T-helper 1 cell treated with Interleukin-12 subunit alpha and Interleukin-12 subunit beta and Interleukin-4 antibody, amounts not matched to agents 30 μg/mL and 1 μg/mL, for 36 hours (primary cell): ENCODE measurements at regions not wholly inside any gene's neighbourhood (a gene's known extent, or its start where the extent isn't known, plus 50 kb on each side); places are given as distances from the start of the nearest gene placed in this dataset.

ENCODE experiments used
- H3K27ac Mint-ChIP-seq: one replicate; pipeline ENCODE4 v1.8.0; 2021; ENCODE audit warnings: mild to moderate bottlenecking, mixed read lengths
- H3K27me3 Mint-ChIP-seq: one replicate; pipeline ENCODE4 v1.8.0; 2021; ENCODE audit warnings: low read depth, mixed read lengths
- H3K36me3 Mint-ChIP-seq: one replicate; pipeline ENCODE4 v1.8.0; 2021; ENCODE audit warnings: low read depth, mixed read lengths
- H3K4me1 Mint-ChIP-seq: one replicate; pipeline ENCODE4 v1.8.0; 2021; ENCODE audit warnings: low read depth, mixed read lengths
- H3K4me3 Mint-ChIP-seq: one replicate; pipeline ENCODE4 v1.8.0; 2021; ENCODE audit warnings: mild to moderate bottlenecking, moderate library complexity, mixed read lengths
- H3K9me3 Mint-ChIP-seq: one replicate; pipeline ENCODE4 v1.8.0; 2021; ENCODE audit warnings: mixed read lengths

DNA sequence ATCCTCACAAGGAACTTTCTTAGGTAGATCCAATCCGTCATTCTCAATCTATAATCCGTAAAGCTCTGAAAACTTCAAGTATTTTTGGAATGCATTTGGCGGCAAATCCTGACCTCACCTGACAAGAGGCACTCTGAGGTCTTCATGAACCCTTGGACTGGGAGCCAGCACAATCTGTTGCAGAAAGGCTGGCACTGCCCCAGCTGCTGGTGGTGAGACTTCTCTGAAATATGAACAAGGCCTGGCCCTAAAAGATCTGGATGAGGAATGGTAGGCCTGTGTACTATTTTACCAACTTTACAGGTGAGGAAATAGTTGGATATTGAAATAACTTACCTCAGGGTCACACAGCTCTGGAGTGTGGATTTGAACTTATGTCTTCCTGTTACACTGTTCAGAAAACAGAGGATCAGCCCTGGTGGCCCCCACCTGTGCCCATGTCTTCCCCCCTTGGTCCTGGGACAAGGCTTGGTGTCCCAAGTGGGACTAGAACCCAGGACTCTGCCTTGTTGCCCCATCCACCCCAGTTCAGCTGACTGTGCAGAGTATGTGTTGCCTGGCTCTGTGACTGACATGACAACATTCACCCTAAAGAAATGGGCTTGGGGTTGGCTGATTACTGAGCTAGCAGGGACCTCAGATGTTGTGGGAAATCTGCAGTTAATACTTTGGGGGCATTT, 471.4 kb downstream of the MN1 start:
- Mint-ChIP-seq H3K4me1 (no peaks in the 10 kb centered on the region), H3K27me3 (peaks cover 13% of the 10 kb centered on the region), H3K27ac (no peak overlapping the region)

GRCh38 chr22:27331526-27332281, 469.9 kb downstream of the MN1 start:
- Mint-ChIP-seq H3K9me3 (no peaks in the 10 kb centered on the region), H3K36me3 (no peaks in the 10 kb centered on the region), H3K4me3 (no peak overlapping the region), H3K4me1 (no peaks in the 10 kb centered on the region), H3K27me3 (peaks cover 13% of the 10 kb centered on the region), H3K27ac (no peak overlapping the region)

More for the DNA sequence above, 471.4 kb downstream of the MN1 start:
- H3K9me3 Mint-ChIP-seq, result no peaks in the 10 kb centered on the region
- H3K4me3 Mint-ChIP-seq, result no peak overlapping the region
- no peaks in the 10 kb centered on the region for H3K36me3 Mint-ChIP-seq

- Mint-ChIP-seq H3K4me3 (no peak overlapping the region), H3K27ac (no peak overlapping the region), H3K4me1 (no peaks in the 10 kb centered on the region), H3K27me3 (peaks cover 8% of the 10 kb centered on the region), H3K9me3 (no peaks in the 10 kb centered on the region), H3K36me3 (no peaks in the 10 kb centered on the region)
Measured at GRCh38 chr22:27335102-27335660, 466.4 kb downstream of the MN1 start.

DNA sequence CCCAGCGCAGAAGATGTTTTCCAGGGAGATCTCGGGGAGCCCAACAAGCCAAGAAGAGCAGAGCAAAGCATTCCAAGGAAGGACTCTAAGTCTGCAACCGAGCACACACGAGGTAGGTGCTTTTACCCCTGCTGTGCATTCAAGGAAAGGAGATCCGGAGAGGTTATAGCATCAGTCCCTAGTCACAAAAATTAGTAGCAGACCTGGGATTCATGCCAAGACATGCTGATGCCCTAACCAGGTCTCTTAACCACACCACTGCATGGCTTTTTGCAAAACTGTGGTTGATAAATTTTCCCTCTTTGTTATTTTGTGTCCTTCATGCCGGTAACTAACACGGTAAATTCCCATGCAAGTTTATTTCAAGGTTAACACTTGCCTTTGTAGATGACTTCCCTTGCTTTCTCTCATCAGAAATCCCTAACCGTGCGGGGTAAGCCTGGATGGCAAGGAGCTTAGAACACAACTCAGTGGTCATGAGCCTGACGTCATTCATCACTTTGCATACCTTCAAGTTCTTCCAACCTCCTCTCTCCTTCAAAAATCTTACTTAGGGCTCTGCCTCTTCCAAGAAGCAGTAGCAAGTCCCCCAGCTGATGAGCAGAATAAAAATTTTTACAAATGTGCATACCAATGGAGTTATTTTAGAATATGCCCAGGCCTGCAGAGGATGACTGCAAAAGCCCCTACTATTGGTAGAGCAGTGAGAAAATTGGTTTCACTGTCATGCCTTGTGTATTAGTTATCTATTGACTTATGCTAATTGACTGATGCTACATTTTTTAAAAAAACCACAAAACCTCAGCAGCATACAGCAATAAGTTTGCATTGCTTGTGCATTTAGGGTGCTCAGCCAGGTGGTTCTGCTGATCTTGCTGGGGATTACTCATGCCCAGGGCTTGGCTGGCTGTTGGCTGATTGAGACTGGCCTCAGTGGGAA, 465.1 kb downstream of the MN1 start:
- Mint-ChIP-seq H3K27me3 (peaks cover 8% of the 10 kb centered on the region), H3K4me1 (no peaks in the 10 kb centered on the region), H3K4me3 (no peak overlapping the region), H3K36me3 (no peaks in the 10 kb centered on the region), H3K27ac (no peak overlapping the region), H3K9me3 (no peaks in the 10 kb centered on the region)

GRCh38 chr22:27337676-27338075, 463.9 kb downstream of the MN1 start:
- no peaks in the 10 kb centered on the region for H3K9me3 Mint-ChIP-seq
- H3K27me3 Mint-ChIP-seq, result peaks cover 12% of the 10 kb centered on the region
- H3K27ac Mint-ChIP-seq, result no peak overlapping the region
- no peaks in the 10 kb centered on the region for H3K36me3 Mint-ChIP-seq
- no peak overlapping the region for H3K4me3 Mint-ChIP-seq
- H3K4me1 Mint-ChIP-seq, result no peaks in the 10 kb centered on the region

- no peak overlapping the region for H3K4me3 Mint-ChIP-seq
- no peaks in the 10 kb centered on the region for H3K9me3 Mint-ChIP-seq
- peaks cover 8% of the 10 kb centered on the region for H3K27me3 Mint-ChIP-seq
- no peaks in the 10 kb centered on the region for H3K36me3 Mint-ChIP-seq
- H3K4me1 Mint-ChIP-seq, result no peaks in the 10 kb centered on the region
- no peak overlapping the region for H3K27ac Mint-ChIP-seq
Measured at GRCh38 chr22:27340047-27340446, 461.5 kb downstream of the MN1 start.

DNA sequence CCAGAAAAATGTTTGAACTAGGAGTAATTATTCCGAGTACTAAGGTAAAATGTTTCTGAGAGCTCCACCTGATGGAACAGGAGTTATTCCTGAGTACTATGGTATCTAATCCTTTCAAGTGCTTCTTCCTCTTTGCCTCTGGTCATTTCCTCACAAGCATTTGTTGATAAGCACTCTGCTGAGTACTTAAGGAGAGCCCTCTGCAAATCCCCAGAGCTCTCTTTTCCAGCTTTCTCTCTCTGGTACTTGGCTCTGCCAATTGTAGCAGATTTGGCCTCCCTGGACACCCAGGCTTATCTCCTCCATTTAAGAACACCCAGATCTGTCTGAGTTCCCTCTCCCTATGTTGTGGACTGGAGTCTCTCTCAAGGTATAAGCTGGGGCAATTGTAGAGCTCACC, 457.0 kb downstream of the MN1 start:
- no peaks in the 10 kb centered on the region for H3K4me1 Mint-ChIP-seq
- no peak overlapping the region for H3K27ac Mint-ChIP-seq
- H3K9me3 Mint-ChIP-seq, result peaks cover 3% of the 10 kb centered on the region
- peaks cover 8% of the 10 kb centered on the region for H3K27me3 Mint-ChIP-seq
- H3K4me3 Mint-ChIP-seq, result no peak overlapping the region
- H3K36me3 Mint-ChIP-seq, result no peaks in the 10 kb centered on the region

- no peaks in the 10 kb centered on the region for H3K36me3 Mint-ChIP-seq
- H3K27me3 Mint-ChIP-seq, result peaks cover 8% of the 10 kb centered on the region
- no peaks in the 10 kb centered on the region for H3K4me1 Mint-ChIP-seq
- H3K27ac Mint-ChIP-seq, result no peak overlapping the region
- peaks cover 8% of the 10 kb centered on the region for H3K9me3 Mint-ChIP-seq
- no peak overlapping the region for H3K4me3 Mint-ChIP-seq
Measured at GRCh38 chr22:27345691-27346090, 455.9 kb downstream of the MN1 start.

DNA sequence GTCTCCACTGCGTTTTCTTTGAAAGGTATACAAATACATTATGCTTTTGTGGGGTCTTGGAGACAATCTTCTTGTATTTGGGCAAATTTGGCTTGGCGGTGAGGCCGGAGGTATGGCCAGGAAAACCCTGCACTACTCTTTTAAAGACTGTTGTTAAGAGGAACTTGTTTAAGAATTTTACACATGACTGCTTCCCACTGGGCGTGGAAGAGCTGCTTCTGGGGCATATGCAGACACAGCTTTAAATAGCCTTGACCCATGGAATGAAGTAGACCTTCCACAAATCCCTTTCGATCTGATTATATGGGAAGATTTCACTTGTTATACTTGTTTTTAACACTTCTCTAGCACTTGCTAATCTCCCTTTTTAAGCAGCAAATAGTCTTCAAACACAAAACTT, 453.6 kb downstream of the MN1 start:
- Mint-ChIP-seq H3K9me3 (peaks cover 18% of the 10 kb centered on the region), H3K4me3 (no peak overlapping the region), H3K27ac (no peak overlapping the region), H3K4me1 (no peaks in the 10 kb centered on the region), H3K27me3 (peaks cover 4% of the 10 kb centered on the region), H3K36me3 (no peaks in the 10 kb centered on the region)

GRCh38 chr22:27348634-27349033, 452.9 kb downstream of the MN1 start:
- no peak overlapping the region for H3K4me3 Mint-ChIP-seq
- no peaks in the 10 kb centered on the region for H3K4me1 Mint-ChIP-seq
- H3K9me3 Mint-ChIP-seq, result peaks cover 18% of the 10 kb centered on the region
- H3K27me3 Mint-ChIP-seq, result peaks cover 4% of the 10 kb centered on the region
- no peak overlapping the region for H3K27ac Mint-ChIP-seq
- no peaks in the 10 kb centered on the region for H3K36me3 Mint-ChIP-seq

DNA sequence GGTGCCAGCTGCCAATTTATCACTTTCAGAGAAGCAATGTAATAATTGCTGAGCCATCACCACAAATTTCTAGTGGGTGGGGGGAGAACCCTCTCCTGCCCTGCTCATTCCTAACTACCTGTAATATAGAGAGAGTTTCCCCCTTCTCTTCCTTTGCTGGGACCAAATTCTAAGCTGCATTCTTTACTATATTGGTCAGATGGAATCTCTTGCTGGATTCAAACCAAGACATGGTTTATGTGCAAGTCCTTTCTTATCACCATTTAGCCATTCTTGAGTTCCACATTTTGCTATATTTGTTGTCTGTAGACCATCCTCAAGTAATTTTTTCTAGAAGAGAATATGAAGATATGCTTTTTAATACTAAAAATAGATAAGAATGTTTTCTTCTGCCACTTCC, 452.1 kb downstream of the MN1 start:
- Mint-ChIP-seq H3K36me3 (no peaks in the 10 kb centered on the region), H3K4me1 (no peaks in the 10 kb centered on the region), H3K4me3 (no peak overlapping the region), H3K27me3 (no peaks in the 10 kb centered on the region), H3K9me3 (peaks cover 23% of the 10 kb centered on the region), H3K27ac (no peak overlapping the region)

DNA sequence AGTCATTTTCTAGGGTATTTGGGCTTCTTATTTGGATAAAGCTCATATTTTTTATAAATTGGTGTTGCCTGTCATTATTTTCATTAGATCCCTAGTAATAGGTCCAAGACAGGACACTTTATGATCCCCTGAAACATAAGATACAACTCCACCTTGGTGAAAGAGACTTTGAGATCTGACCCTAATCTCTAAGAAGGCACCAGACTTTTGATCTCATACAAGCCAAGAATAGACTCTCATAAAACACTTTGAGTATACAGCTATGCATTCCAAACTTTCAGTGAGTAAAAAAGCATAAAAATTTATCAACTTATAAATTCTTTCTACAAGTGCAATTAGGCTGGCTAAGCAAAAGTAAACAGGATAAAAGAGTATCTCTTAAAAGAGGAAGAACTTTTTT, 451.2 kb downstream of the MN1 start:
- Mint-ChIP-seq H3K36me3 (no peaks in the 10 kb centered on the region), H3K9me3 (peaks cover 25% of the 10 kb centered on the region), H3K27me3 (no peaks in the 10 kb centered on the region), H3K27ac (no peak overlapping the region), H3K4me1 (no peaks in the 10 kb centered on the region), H3K4me3 (no peak overlapping the region)

DNA sequence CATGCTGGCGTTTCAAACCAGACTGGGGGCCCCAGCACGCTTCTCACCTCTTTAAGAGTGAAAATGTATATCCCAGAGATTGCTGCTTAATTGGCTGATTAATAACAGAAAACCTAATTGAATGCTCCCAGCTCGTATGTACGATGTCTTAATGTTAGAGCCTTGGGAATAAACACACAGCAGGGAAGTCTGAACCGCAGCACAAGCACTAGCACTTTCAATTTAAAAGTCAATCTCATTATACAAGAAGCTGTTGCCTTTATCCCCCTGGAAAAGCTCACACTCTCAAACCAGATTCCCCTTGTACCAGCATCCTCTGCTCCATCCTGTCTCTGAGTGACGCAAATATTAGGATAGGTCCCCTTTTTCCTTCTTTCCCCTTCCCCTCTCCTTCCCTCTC, 449.1 kb downstream of the MN1 start:
- H3K4me3 Mint-ChIP-seq, result no peak overlapping the region
- no peaks in the 10 kb centered on the region for H3K36me3 Mint-ChIP-seq
- H3K27me3 Mint-ChIP-seq, result no peaks in the 10 kb centered on the region
- peaks cover 25% of the 10 kb centered on the region for H3K9me3 Mint-ChIP-seq
- H3K4me1 Mint-ChIP-seq, result no peaks in the 10 kb centered on the region
- no peak overlapping the region for H3K27ac Mint-ChIP-seq

- no peak overlapping the region for H3K4me3 Mint-ChIP-seq
- no peaks in the 10 kb centered on the region for H3K4me1 Mint-ChIP-seq
- H3K27me3 Mint-ChIP-seq, result no peaks in the 10 kb centered on the region
- H3K9me3 Mint-ChIP-seq, result peaks cover 7% of the 10 kb centered on the region
- H3K27ac Mint-ChIP-seq, result no peak overlapping the region
- H3K36me3 Mint-ChIP-seq, result no peaks in the 10 kb centered on the region
Measured at GRCh38 chr22:27358096-27358870, 443.3 kb downstream of the MN1 start.
